ENCODE measurements at regions not wholly inside any gene's neighbourhood (a gene's known extent, or its start where the extent isn't known, plus 50 kb on each side); places are given as distances from the start of the nearest gene placed in this dataset.

DNA sequence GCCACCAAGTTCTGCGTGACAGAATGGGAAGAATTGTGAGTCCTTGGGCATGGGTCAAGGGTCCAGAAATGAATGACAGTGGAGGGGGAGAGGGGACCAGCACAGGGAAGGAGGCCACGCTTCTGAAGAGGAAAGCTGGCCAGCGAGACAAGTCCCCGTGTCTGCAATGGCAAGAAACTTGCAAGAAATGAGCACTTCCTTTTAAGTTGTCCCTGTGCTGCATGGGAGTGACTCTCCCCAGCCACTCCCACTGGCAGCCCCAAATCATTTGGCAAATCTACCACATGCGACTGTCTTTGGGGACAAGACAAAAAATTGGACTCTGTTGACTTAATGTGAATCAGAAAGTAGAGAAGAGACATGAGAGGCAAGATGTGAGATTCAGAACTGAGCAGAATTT, 242.2 kb upstream of the RREB1 start:
- Histone ChIP-seq H3K36me3 (replicated peaks in 1 of 2; ENCODE audit: control insufficient read depth in 1 of 2, insufficient read depth in 2 of 2, low read length in 2 of 2) (no peaks in the 10 kb centered on the region), H3K27me3 (ENCODE audit: control insufficient read depth in 2 of 2, insufficient read depth in 2 of 2, low read length in 2 of 2) (no peaks in the 10 kb centered on the region), H3K4me1 (ENCODE audit: control insufficient read depth in 1 of 2, insufficient read depth in 2 of 2, low read length in 2 of 2) (peaks cover 27 to 45% of the 10 kb centered on the region in 2 donors), H3K9me3 (replicated peaks in 1 of 2; ENCODE audit: control insufficient read depth in 1 of 2, insufficient read depth in 1 of 2, low read length in 2 of 2) (no peaks in the 10 kb centered on the region), H3K27ac (ENCODE audit: low read depth in 1 of 2, low read length in 2 of 2) (peak overlapping the region; percentile 23 to 44), H2AFZ (ENCODE audit: insufficient read depth, low read depth, low read length, poor library complexity, severe bottlenecking) (peak overlapping the region; percentile 47), H3K4me2 (replicated peaks; ENCODE audit: extremely low read depth, low read length, poor library complexity, severe bottlenecking) (peak overlapping the region; percentile 6), H3K4me3 (replicated peaks in 1 of 3; ENCODE audit: low read depth in 2 of 3, low read length in 3 of 3) (no peak overlapping the region), H3K79me2 (ENCODE audit: insufficient read depth, low read length) (no peaks in the 10 kb centered on the region), H3K9ac (ENCODE audit: insufficient read depth, low read length, poor library complexity, severe bottlenecking) (no peak overlapping the region), H4K20me1 (ENCODE audit: insufficient read depth, low read length) (no peaks in the 10 kb centered on the region)
- peak in 2 of 3 donors; percentile 44 to 54 for DNase-seq
- Mint-ChIP-seq H3K4me1 (peaks cover 44% of the 10 kb centered on the region), H3K9me3 (peaks cover 0 to 9% (median 2%) of the 10 kb centered on the region in 7 donors), H3K36me3 (peaks cover 0 to 3% of the 10 kb centered on the region in 2 donors), H3K27me3 (ENCODE audit: low read depth in 3 of 3) (peaks cover 0 to 2% (median 0%) of the 10 kb centered on the region in 3 donors), H3K27ac (peak overlapping the region in 6 of 7 donors; percentile 37 to 92 (median 78)), H3K4me3 (peak overlapping the region in 1 of 2 donors; percentile 78)
- WGBS (ENCODE audit: insufficient coverage) = 40% methylated on average over 4 of the region's 5 CpGs
- intact Hi-C loops (cut with micrococcal nuclease) = no loop called here
- TF ChIP-seq, protein P1, sequence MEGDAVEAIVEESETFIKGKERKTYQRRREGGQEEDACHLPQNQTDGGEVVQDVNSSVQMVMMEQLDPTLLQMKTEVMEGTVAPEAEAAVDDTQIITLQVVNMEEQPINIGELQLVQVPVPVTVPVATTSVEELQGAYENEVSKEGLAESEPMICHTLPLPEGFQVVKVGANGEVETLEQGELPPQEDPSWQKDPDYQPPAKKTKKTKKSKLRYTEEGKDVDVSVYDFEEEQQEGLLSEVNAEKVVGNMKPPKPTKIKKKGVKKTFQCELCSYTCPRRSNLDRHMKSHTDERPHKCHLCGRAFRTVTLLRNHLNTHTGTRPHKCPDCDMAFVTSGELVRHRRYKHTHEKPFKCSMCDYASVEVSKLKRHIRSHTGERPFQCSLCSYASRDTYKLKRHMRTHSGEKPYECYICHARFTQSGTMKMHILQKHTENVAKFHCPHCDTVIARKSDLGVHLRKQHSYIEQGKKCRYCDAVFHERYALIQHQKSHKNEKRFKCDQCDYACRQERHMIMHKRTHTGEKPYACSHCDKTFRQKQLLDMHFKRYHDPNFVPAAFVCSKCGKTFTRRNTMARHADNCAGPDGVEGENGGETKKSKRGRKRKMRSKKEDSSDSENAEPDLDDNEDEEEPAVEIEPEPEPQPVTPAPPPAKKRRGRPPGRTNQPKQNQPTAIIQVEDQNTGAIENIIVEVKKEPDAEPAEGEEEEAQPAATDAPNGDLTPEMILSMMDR (IDR thresholded peaks at IDR 0.05) = no peak

DNA sequence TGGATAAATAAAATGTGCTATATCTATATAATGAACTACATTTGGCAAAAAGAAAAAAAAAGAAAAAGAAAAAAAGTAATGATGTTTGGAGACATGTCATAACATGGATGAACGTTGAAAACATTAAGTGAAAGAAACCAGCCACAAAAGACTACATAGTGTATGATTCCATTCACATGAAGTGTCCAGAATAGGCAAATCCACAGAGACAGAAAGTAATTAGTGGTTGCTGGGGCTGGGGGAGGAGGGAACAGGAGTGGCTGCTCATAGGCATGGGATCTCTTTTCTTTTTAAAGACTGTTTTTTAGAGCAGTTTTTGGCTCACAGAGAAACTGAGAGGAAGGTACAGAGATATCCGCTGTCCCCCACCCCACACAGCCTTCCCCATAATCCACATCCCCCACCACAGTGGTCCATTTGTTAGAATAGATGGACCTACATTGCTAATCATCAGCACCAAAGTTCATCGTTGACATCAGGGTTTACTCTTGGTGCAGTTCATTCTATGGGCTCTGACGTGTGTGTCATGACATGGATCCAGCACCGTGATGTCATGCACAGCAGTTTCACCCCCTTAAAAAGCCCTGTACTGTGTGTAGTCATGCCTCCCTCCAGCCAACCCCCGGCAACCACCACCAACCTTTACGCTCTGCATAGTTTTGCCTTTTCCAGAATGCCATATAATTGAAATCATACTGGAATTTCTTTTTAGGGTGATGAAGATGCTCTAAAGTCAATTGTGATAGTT, 240.9 kb upstream of the RREB1 start:
- Histone ChIP-seq H4K20me1 (ENCODE audit: insufficient read depth, low read length) (no peaks in the 10 kb centered on the region), H3K9ac (ENCODE audit: insufficient read depth, low read length, poor library complexity, severe bottlenecking) (no peak overlapping the region), H3K79me2 (ENCODE audit: insufficient read depth, low read length) (no peaks in the 10 kb centered on the region), H2AFZ (ENCODE audit: insufficient read depth, low read depth, low read length, poor library complexity, severe bottlenecking) (no peak overlapping the region), H3K4me1 (ENCODE audit: control insufficient read depth in 1 of 2, insufficient read depth in 2 of 2, low read length in 2 of 2) (peaks cover 38 to 57% of the 10 kb centered on the region in 2 donors), H3K4me2 (replicated peaks; ENCODE audit: extremely low read depth, low read length, poor library complexity, severe bottlenecking) (no peak overlapping the region), H3K4me3 (replicated peaks in 1 of 3; ENCODE audit: low read depth in 2 of 3, low read length in 3 of 3) (no peak overlapping the region), H3K9me3 (replicated peaks in 1 of 2; ENCODE audit: control insufficient read depth in 1 of 2, insufficient read depth in 1 of 2, low read length in 2 of 2) (no peaks in the 10 kb centered on the region), H3K36me3 (replicated peaks in 1 of 2; ENCODE audit: control insufficient read depth in 1 of 2, insufficient read depth in 2 of 2, low read length in 2 of 2) (no peaks in the 10 kb centered on the region), H3K27me3 (ENCODE audit: control insufficient read depth in 2 of 2, insufficient read depth in 2 of 2, low read length in 2 of 2) (no peaks in the 10 kb centered on the region), H3K27ac (ENCODE audit: low read depth in 1 of 2, low read length in 2 of 2) (no peak overlapping the region)
- TF ChIP-seq, protein P1 (IDR thresholded peaks at IDR 0.05) = no peak
- intact Hi-C loops (cut with micrococcal nuclease) = no loop called here
- Mint-ChIP-seq H3K27me3 (ENCODE audit: low read depth in 3 of 3) (peaks cover 0 to 2% (median 0%) of the 10 kb centered on the region in 3 donors), H3K9me3 (peaks cover 0 to 9% (median 2%) of the 10 kb centered on the region in 7 donors), H3K4me1 (peaks cover 50% of the 10 kb centered on the region), H3K36me3 (peaks cover 0 to 3% of the 10 kb centered on the region in 2 donors), H3K27ac (peak overlapping the region in 1 of 7 donors; percentile 59), H3K4me3 (no peak overlapping the region)
- DNase-seq = no peak
- 95% methylated on average over 3 of the region's 7 CpGs for WGBS (ENCODE audit: insufficient coverage)

Measured in CD14-positive monocyte (primary cell).